HG02884 (cell line): ENCODE measurements at regions not wholly inside any gene's neighbourhood (a gene's known extent, or its start where the extent isn't known, plus 50 kb on each side); places are given as distances from the start of the nearest gene placed in this dataset.

Source experiments
- ATAC-seq: cut with Tn5 transposase; IDR thresholded peaks from one replicate; pipeline ENCODE4 v1.9.1; 2021; ENCODE audit warnings: mild to moderate bottlenecking, moderate library complexity; ENCODE audit not compliant: unreplicated experiment

- ATAC-seq: no peak
These were observed 64.2 kb upstream of the DPH5 start for GRCh38 chr1:101089613-101090338.

GRCh38 chr1:101088431-101088830, 62.8 kb upstream of the DPH5 start:
- no peak for ATAC-seq

GRCh38 chr1:101086783-101087182, 61.2 kb upstream of the DPH5 start:
- no peak for ATAC-seq

- ATAC-seq: peak; percentile 91
These were observed 56.2 kb upstream of the DPH5 start for GRCh38 chr1:101081496-101082488.

GRCh38 chr1:101080859-101081258, 55.3 kb upstream of the DPH5 start:
- ATAC-seq: no peak

- ATAC-seq: no peak
These were observed 53.8 kb upstream of the DPH5 start for GRCh38 chr1:101079341-101079740.

GRCh38 chr1:101077849-101078248, 52.3 kb upstream of the DPH5 start:
- ATAC-seq: no peak

GRCh38 chr1:101075926-101076325, 50.3 kb upstream of the DPH5 start:
- ATAC-seq: no peak
